DMS53 treated with DMSO at 0.1 percent for 48 hours (cell line): ENCODE measurements at regions not wholly inside any gene's neighbourhood (a gene's known extent, or its start where the extent isn't known, plus 50 kb on each side); places are given as distances from the start of the nearest gene placed in this dataset.

Source experiments
- DNase-seq: peaks from one replicate; lab custom pipeline; 2025; ENCODE audit not compliant: unreplicated experiment; lab: John Stamatoyannopoulos, UW

GRCh38 chr2:120453635-120453998 is 107.7 kb downstream of the INHBB start:
- DNase-seq, result no peak

DNA sequence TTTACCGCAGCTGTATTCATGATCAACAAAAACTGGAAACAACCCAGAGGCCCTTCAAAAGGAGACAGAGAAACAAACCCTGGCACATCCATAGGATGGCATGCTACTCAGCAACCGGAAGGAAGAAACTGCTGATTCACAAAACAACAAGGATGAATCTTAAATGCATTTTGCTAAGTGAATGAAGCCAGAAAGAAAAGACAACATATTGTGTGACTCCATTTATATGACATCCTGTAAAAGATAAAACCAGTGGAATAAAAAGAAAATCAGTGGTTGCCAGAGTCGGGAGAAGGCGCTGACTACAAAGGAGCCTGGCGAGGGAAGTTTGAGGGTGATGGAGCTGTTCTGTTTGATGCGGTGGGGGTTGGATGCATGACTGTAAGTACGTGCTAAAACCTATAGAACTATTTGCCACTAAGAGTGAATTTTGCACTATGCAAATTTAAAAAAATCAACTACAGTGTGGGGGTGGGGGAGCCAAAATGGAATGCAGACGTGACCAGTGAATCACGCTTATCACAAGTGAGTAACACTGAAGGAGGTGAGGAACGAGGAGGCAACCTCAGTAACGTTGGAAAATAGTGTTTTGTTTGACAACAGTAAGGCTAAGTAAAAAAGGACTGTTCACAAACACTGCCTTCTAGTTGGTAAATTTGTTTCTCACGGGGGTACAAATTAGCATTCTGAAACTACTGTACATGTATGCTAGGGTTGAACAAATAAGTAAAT is 108.9 kb downstream of the INHBB start:
- no peak for DNase-seq

DNA sequence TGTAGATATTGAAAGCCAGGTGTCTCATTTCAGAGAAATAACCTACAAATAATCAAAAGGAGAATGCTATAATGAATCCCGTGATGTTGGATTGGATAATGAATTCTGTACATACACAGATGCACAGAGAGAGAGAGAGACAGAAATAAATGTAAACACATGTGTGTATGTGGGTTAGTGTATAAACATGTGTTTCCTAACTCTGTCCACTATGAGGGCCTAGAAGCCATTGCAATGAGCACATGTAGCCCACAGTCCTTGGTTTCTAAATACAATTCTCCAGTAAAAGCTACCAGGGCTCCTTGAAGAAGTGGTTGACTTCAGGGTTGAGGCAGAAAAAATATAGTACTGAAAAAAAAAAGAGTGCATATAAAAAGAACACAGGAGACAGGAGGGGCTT is 109.5 kb downstream of the INHBB start:
- no peak for DNase-seq

DNA sequence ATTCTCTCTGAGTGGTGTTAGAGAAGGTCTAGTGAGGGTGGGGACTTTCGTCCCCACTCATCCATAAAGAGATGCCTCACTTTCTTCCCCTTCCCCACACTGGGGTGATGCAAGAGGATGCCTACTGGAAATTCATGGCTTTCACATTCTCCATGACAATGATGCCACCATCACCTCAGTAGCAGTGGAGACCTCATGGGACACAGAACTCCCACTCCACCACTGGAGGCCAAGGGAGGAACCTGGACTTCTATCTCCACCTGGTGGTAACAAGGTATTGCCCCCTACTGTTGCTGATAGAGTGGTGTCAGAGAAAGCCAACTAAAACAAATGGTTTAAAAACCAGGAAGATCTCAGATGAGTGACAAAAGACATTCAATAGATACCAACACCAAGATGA is 110.9 kb downstream of the INHBB start:
- DNase-seq, result peak; percentile 40

DNA sequence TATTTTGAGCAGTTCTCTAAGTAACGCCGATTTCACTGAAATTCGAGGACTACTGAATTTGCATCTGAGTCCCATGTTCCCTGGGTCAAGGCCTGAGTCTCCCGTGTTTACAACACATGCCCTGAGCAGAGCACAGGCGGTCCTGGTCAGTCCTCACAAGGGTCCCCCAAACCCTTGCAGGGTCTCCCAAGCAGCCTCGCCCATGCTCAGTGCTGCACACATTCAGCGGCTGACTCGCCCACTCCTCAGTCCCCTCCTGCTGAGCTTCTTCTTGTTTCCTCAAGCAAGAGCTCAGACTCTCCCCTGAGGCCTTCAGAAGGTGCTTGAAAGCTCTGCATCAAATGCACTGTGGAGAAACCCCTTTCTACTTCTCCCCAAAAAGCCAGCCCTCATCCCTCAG is 114.6 kb downstream of the INHBB start:
- DNase-seq, result no peak

- no peak for DNase-seq
Observed at GRCh38 chr2:120461092-120461491, 115.2 kb downstream of the INHBB start.

DNA sequence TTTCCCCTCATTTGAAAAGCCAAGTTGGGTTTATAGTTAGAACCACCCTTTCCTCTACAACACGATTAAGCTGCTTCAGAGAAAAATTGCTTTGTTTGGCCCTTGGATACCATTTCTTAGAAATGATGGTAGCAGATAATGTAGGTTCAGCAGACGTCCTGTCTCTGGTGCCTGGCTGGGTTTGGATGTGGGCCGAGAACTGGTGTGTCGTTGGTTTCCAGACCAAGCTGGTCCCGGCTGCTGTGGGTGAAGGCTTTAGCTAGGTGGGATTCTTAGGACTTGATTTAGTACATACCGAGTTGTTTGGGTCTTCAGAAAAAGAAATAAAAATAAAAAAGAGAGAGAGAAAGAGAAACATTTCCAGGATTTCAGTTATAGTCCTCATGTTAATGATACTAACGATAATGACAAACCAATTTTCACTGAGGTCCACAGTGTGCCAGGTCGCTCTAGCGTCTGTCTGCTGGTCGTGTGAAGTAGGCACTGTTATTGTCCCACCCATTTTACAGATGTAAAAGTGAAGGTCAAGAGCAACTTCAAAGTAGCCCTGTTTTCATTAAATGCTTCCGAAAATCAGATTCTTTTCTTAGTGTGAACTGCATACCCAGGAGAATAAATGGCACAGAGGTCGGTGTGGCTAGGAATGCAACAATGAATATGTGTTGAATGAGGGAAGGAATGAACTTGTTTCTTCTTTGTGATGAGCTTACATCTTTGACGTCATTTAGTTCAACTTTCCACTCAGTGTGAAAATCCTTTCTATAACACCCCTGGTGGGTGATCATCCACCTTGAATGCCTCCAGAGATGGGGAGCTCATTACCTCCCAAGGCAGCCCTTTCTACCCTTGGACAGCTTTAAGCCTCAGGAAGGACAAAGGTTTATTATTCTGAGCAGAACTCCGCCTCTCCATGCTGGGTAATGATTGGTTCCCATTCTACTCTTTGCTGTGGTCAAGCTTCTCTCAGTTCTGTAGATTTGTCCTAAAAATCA is 115.9 kb downstream of the INHBB start:
- no peak for DNase-seq

GRCh38 chr2:120463527-120463926 is 117.6 kb downstream of the INHBB start:
- no peak for DNase-seq

GRCh38 chr2:120463996-120464395 is 118.1 kb downstream of the INHBB start:
- DNase-seq, result no peak

DNA sequence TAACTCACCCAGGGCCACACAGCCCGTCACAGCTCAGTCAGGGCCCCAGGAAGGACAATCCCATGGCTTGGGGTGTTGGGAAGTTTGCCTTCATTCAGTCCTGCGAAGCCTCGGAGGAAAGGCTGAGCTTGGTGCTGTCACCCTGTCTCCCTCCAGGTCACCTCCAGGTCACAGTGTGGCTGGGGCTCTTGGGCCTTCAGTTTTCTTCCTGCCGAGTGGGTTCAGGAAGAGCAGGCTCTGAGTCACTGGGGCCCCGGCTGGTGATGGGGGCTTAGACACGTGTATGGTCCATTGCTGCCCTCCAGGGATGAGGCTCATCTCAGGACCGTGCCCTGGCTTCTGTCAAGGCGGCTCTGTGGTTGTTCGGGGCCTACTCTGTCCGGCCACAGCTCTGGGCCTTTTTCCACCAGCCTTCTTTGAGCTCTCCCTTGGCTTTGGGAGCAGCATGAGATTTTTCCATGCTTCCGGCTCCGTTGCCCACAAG is 118.6 kb downstream of the INHBB start:
- DNase-seq, result no peak

- DNase-seq, result no peak
Observed at GRCh38 chr2:120465012-120465700, 119.2 kb downstream of the INHBB start.

DNA sequence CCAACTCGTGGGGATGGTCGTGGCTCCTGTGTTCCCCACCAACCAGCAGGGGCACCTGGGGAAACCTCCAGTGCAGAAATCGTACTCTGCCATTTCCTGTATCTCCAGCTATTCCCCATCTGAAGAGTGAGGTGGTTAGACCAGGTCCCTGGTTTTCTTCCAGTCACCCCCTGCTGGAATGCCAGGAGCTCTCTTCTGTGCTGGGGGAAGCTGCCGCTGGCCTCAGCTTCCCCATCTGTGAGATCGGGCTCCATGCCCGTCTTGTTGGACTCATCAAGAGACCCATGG is 119.7 kb downstream of the INHBB start:
- peak; percentile 74 for DNase-seq

DNA sequence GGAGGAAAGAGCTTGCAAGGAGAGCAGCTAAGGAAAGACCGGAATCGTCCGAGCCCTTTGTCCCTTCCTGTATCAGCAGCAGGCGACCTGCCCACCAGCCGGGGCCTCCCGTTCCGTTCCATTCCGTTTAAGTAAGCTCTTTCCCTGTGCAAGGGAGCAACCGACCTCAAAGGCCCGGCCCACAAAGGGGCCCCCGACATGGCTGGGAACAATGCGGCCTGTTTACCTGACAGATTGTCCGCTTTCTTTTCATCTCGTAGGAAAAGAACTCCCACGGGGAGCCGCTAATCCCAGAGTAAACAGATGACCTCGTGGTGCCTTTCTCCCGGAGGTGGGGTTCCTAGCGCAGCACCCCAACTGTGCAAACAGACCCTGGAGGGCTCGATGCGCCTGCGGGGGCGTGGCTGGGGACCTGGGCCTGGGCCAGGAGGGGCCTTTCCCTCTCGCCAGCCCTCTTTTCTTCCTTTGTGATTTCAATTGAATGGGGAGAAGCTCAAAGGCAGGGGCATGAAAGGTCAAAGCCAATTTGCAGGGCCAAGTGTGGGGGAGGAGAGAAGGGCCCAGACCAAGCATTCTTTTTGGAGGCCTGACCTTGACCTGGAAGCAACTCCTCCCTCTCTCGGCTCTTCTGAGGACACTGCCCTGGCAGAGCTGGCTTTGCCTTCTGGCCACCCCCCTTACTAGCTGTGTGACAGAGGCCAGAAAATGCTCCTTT is 120.2 kb downstream of the INHBB start:
- DNase-seq, result peak; percentile 89

DNA sequence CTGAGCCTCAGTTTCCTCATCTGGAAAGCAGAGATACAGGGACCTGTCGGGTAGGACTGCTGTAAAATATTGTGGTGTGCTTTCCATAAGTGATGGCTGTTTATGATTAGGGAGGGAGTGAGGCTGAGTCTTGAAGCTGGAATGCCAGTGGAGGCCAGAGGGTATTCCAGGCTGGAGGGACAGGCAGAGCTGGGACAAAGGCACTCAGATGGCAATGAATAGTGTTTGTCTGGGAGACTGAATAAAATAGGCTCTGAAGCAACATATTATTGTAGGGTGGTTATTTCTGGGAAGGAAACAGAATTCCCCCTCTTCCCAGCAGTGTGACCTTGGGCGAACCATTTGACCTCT is 120.7 kb downstream of the INHBB start:
- no peak for DNase-seq

DNA sequence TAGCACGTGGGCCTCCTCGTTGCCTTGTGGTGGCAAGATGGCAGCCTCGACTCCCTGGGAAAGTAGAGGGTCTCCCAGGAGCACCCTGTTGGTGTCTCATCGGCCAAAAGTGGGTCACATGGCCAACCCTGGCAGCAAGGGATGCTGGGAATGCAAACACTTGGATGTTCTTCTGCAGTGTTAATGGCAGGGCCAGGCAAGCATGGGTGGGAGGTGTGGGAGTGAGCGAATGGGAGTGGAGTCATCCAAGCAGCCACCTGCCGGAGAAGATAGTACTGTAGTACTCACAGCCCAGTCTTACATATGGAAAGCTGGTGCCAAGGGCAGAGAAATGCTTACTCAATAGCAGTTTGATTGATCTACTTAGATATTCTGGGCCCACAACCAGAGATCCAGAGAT is 122.2 kb downstream of the INHBB start:
- no peak for DNase-seq

- no peak for DNase-seq
Observed at GRCh38 chr2:120469426-120469825, 123.5 kb downstream of the INHBB start.

- peak; percentile 85 for DNase-seq
Observed at GRCh38 chr2:120470041-120470965, 124.4 kb downstream of the INHBB start.

GRCh38 chr2:120471166-120471565 is 125.2 kb downstream of the INHBB start:
- no peak for DNase-seq

- no peak for DNase-seq
Observed at GRCh38 chr2:120472031-120472430, 126.1 kb downstream of the INHBB start.

GRCh38 chr2:120472891-120473309 is 127.0 kb downstream of the INHBB start:
- DNase-seq, result no peak
